AG04450 (cell line): ENCODE measurements at regions not wholly inside any gene's neighbourhood (a gene's known extent, or its start where the extent isn't known, plus 50 kb on each side); places are given as distances from the start of the nearest gene placed in this dataset.

Experiments used
- CTCF ChIA-PET: fragments of 300-600, 350-600 bp; formaldehyde crosslinking; extraction: SDS; loops from one replicate; lab custom pipeline; 2022; ENCODE audit warnings: antibody characterized with exemption, inconsistent platforms; lab: Charles Lee
- POLR2A ChIA-PET: fragments of 350-600 bp; formaldehyde crosslinking; extraction: SDS; loops from one replicate; lab custom pipeline; 2021; ENCODE audit warnings: antibody characterized with exemption, inconsistent platforms; lab: Yijun Ruan, JAX
- DNase-seq: peaks from one replicate; pipeline ENCODE4 v3.0.0-alpha.2; 2011; ENCODE audit warnings: low read depth, low spot score
- H3K27ac ChIP-seq: one replicate; pipeline ENCODE4 v1.5.1; 2012; ENCODE audit warnings: low read depth, low read length, control low read depth
- H3K27me3 ChIP-seq: one replicate; pipeline ENCODE4 v1.6.0; 2012; ENCODE audit warnings: low read length; ENCODE audit not compliant: control insufficient read depth, insufficient read depth
- H3K4me3 ChIP-seq: 2 replicates; pipeline ENCODE4 v1.5.1; 2011; ENCODE audit warnings: mild to moderate bottlenecking, low read depth, low read length, control low read depth
- H3K9me3 ChIP-seq: 2 replicates; pipeline ENCODE4 v1.5.1; 2012; ENCODE audit warnings: low read length; ENCODE audit not compliant: control insufficient read depth, insufficient read depth
- TF ChIP-seq, protein P1 (sequence below): IDR thresholded peaks from 2 replicates; pipeline ENCODE4 v1.5.1; 2011; ENCODE audit warnings: low read depth, low read length, control low read depth, inconsistent platforms

GRCh38 chr10:33098951-33099663 lies 141.1 kb upstream of the ITGB1 start:
- CTCF ChIA-PET = no interaction called here
- TF ChIP-seq, protein P1, sequence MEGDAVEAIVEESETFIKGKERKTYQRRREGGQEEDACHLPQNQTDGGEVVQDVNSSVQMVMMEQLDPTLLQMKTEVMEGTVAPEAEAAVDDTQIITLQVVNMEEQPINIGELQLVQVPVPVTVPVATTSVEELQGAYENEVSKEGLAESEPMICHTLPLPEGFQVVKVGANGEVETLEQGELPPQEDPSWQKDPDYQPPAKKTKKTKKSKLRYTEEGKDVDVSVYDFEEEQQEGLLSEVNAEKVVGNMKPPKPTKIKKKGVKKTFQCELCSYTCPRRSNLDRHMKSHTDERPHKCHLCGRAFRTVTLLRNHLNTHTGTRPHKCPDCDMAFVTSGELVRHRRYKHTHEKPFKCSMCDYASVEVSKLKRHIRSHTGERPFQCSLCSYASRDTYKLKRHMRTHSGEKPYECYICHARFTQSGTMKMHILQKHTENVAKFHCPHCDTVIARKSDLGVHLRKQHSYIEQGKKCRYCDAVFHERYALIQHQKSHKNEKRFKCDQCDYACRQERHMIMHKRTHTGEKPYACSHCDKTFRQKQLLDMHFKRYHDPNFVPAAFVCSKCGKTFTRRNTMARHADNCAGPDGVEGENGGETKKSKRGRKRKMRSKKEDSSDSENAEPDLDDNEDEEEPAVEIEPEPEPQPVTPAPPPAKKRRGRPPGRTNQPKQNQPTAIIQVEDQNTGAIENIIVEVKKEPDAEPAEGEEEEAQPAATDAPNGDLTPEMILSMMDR = no peak
- H3K27me3 ChIP-seq = no peaks in the 10 kb centered on the region
- POLR2A ChIA-PET = no interaction called here
- peaks cover 9% of the 10 kb centered on the region for H3K9me3 ChIP-seq
- H3K27ac ChIP-seq = no peak overlapping the region
- no peak overlapping the region for H3K4me3 ChIP-seq
- no peak for DNase-seq

GRCh38 chr10:33095867-33096815 lies 138.1 kb upstream of the ITGB1 start:
- peaks cover 7% of the 10 kb centered on the region for H3K9me3 ChIP-seq
- no peak overlapping the region for H3K4me3 ChIP-seq
- H3K27ac ChIP-seq = no peak overlapping the region
- POLR2A ChIA-PET = no interaction called here
- TF ChIP-seq, protein P1 = no peak
- CTCF ChIA-PET = interaction anchor here (1.2 kb wide), 1 partner anchor 87 kb away, joined by 3 read pairs; no protein-coding TSS in a partner anchor
- DNase-seq = no peak
- no peaks in the 10 kb centered on the region for H3K27me3 ChIP-seq

DNA sequence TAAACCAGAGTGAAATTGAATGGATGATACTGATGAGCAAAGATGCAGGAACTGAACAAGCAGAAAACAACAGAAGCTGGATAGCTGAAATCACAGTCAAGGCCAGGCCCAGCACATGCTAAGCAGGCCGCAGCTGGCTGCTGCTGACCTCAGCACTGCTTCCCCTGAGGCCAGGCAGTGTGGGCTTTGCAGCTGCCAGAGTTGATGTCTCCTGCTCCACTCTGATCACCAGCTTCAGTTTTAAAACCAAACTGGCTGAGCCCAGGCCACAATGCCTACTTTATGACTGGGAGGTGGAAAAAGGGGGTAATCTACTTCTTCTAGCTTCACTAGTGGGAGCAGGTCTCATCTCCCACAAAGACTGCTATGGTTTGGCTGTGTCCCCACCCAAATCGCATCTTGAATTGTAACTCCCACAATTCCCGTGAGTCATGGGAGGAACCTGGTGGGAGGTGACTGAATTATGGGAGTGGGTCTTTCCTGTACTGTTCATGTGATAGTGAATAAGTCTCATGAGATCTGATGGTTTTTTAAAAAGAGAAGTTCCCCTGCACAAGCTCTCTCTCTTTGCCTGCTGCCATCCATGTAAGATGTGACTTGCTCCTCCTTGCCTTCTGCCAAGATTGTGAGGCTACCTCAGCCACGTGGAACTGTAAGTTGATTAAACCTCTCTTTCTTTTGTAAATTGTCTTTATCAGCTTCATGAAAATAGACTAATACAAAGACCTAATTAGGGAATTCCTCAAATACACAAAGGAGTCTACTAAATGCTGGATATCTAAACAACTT lies 136.4 kb upstream of the ITGB1 start:
- CTCF ChIA-PET = no interaction called here
- no peak for DNase-seq
- Histone ChIP-seq H3K9me3 (peaks cover 7% of the 10 kb centered on the region), H3K27ac (no peak overlapping the region), H3K4me3 (no peak overlapping the region), H3K27me3 (no peaks in the 10 kb centered on the region)
- TF ChIP-seq, protein P1 = no peak
- POLR2A ChIA-PET = no interaction called here

- Histone ChIP-seq H3K27ac (no peak overlapping the region), H3K27me3 (no peaks in the 10 kb centered on the region), H3K9me3 (peaks cover 7% of the 10 kb centered on the region), H3K4me3 (no peak overlapping the region)
- TF ChIP-seq, protein P1 = no peak
- ChIA-PET CTCF (interaction anchor here (0.5 to 1.0 kb wide), 4 partner anchors 14 to 868 kb away, joined by 3 to 10 read pairs (median 3); no protein-coding TSS in a partner anchor), POLR2A (no interaction called here)
- DNase-seq = no peak
Observed at GRCh38 chr10:33093362-33093761, 135.3 kb upstream of the ITGB1 start.
